GM21360 (cell line): ENCODE measurements at regions not wholly inside any gene's neighbourhood (a gene's known extent, or its start where the extent isn't known, plus 50 kb on each side); places are given as distances from the start of the nearest gene placed in this dataset.
"Not testable (repeated sequence)": the region's sequence is repeated elsewhere in the genome, so short reads cannot be mapped to it uniquely, and the experiment has no call there.

Source experiments
- ATAC-seq: cut with Tn5 transposase; IDR thresholded peaks from one replicate; pipeline ENCODE4 v1.9.1; 2021; ENCODE audit warnings: mild to moderate bottlenecking, moderate library complexity; ENCODE audit not compliant: unreplicated experiment

DNA sequence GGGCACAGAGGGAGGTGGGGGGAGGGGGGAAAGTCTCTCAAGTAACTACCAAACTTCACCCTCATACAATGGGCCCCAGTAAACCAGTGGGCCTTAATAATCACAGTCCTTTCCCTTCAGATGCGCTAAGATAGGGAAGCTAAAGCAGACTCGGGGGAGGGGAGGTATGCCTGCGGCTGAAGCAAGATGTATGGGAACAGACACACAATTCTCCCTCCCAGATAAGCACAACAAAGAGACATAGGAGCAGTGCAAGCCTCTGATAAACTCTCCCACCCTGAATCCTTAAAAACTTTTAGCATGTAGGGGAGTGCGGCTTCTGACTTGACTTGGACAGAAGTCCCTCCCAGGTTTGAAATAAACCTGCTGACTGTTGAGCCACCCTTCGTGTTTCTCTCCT, 54.7 kb downstream of the PROP1 start:
- not testable (repeated sequence) for ATAC-seq

DNA sequence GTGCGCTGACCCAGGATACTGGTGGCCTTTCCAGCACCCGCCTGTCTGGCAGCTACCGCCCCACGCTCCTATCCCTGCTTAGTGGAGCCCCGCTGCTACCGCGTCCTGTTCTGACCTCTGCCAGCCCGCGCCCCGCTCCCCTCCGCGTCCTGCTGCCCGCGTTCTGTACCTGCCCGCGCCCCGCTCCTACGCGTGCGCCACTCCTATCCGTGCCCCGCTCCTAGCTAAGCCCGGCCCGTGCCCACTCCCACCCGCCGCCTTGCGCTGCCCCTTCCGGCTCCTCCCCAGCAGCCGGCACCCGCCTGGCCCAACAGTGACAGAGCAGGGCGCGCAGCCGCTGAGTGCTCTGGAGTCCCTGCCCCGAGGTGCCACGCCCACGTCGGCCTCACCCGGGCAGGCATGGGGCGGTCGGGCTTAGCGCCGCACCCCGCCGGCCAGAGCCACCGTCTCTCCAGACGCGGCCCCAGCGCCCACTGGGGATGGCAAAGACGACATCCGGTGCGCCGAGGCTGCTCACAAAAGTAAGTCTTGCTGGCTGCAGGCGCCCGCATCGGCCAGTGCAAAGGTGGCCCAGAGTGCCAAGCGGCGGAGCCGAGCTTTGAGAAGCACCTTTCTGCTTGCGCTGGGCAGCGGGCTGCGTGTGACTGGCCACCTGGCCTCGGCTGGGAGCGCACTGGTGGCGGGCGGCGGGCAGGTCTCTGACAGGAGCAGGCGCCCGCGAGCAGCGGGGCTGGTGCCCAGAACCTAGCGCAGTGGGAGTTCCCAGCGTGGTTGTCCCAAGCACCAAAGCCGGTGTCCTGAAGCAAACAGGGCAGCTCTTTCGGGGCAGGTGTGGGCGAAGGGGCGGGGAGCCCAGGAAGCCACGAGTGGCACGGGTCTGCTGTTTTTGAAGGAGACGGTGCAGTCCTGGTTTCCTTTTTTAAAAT, 56.5 kb downstream of the PROP1 start:
- not testable (repeated sequence) for ATAC-seq

DNA sequence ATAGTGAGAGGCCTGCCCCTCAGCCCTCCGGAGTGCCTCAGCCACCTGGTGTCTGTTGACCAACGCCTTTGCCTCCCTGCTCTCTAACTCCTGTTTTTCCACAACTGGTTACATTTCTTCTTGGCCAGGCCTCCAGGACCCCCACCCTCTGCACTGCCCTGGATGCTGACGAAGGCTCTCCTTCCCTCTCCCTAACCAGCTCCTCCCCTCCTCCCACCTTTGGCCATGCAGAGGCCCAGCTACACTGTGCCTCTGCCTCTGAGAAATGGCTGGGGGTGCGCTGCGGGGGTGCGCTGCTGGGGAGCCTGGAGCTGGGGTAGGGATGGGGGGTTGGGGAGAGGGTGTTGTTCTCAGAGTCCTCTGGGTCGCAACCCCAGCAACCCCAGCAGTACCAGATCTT, 57.3 kb downstream of the PROP1 start:
- not testable (repeated sequence) for ATAC-seq

DNA sequence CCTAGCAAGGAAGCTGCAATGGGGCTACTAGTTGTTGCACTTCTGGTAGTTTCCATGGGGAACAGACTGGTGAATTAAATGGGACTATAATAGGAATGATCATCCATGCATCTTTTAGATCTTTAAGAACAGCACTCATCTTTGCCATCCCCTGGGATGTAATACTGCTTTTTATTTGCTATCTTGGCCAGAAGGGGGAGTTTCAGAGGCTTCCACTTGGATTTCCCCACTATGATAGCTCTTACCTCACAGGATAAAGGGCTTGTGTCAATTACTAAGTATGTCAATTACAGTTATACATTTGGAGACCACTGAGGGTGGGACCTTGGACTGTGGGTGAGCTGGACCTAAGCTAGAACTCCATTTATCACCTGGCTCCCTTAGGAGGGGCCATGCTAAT, 61.8 kb downstream of the PROP1 start:
- ATAC-seq, result not testable (repeated sequence)

DNA sequence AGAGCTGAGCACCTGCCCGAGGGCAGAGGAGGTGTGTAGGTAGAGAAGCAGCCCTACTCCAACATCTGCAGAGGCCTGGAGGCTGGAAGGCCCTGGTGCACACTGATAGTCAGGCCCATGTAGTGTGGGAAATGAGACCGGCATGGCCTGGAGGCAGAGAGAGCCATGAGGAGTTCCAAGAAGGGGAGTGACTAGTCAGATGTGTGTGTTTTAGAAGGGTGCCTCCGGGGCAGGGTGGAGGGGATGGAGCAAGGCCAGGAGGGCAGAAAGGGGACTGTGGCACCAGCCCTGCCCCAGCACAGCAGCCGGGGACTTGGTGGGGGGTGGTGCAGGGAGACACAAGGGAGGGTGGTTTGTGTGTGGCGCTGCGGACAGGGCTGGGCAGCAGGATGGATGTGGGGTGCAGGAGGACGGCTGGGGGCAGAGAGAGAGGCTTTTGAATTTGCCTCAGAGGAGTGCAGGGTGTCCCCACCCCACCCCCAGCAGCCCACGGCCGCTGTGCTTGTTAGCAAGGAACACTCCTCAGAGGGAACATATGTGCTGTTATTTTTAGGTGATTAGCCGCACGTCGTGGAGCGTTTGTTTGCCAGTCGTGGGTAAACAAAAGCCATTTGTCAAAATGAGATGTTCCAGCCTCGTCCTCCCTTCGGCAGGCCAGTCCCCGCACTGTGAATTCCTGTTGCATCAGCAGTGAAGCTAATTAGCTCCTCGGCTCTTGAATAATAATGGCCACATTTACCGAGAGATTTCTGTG, 65.6 kb downstream of the PROP1 start:
- not testable (repeated sequence) for ATAC-seq

DNA sequence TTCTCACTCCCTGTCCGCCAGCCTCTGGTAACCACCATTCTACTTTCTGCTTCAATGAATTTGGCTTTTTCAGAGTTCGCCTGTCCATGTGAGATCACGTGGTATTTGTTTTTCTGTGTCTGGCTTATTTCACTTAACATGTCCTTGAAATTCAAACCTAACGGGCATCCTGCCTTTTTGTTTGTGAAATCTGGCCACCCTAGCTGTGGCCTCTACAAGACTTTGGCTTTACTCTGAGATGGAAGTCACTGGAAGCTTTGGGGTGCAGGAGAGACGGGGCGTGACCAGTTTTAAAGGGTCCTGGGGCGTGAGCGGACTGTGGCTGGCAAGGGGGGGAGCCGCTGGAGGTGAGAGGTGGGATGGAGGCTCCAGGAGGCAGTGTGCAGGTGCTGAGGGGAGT, 66.4 kb downstream of the PROP1 start:
- not testable (repeated sequence) for ATAC-seq

DNA sequence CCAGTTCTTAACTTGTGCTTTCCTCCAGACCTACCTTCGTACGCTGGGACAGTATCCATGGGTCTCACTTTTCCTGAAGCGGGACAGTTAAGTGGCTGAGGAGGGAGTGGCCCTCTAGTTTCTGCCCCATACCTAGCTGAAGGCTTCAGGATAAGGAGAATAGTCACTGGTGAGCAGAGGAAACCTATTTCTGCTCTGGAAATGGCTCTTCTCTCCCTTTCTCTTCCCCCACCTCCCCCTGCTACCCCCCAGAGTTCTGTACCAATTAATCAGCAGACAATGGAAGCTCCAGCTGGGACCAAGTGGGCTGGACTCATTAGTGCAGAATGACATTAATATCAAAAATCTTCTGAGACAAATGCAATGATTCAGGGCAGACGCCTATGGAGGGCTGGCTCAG, 68.5 kb downstream of the PROP1 start:
- ATAC-seq, result not testable (repeated sequence)

DNA sequence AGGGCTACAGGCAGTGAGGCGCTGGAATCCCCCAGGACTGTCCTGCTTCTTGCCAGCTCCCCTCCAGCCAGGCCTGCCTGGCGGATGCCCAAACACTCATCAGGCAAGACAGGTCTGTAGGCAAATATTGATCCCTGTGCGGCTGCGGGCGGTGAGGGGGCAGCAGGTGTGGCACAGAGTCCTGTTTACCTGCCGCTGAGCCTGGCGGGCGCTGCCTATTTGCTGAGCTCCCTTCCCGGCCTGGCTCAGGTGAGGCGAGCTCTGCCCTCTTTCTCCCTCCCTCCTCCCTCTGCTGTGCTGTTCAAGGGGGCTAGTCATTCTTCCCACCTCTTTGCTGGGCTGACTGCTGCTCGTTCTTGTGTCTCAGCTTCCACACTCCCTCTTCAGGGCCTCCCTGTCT, 71.5 kb downstream of the PROP1 start:
- not testable (repeated sequence) for ATAC-seq

DNA sequence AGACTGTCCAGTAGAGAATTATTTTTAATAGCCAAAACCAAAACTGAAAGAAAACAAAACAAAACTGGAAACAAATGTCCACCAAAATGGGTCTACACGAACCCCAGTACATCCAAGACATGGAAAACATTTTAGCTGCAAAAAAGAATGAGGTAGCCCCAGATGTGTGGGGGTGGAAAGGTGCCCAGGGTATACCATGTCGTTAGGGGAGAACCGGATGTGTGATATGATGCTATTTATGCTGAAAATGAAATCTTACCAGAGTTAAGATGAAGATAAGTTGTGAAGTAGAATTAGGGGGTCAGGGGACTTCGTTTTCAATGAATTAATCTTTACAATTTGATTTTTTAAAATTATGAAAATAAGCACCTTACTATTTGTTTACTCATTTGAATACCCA, 72.2 kb downstream of the PROP1 start:
- ATAC-seq, result not testable (repeated sequence)

DNA sequence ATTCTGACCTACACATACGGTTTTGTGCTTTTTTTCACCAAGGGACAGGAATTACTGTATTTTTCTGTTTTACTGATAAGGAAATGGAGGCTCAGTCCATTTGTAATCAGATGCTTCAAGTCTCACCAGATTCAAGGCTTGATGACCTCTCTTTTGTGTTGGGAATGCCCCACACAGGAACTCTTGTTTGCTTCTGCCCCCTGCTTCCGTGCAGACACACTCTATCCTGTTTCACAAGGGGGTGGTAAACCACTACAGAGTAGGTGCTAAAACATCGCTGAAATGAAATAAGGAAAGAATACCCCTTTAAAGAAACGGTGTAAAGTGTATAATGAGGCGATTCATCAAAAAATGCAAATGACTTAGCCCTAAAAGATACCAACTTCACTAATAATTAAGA, 72.9 kb downstream of the PROP1 start:
- ATAC-seq, result not testable (repeated sequence)

DNA sequence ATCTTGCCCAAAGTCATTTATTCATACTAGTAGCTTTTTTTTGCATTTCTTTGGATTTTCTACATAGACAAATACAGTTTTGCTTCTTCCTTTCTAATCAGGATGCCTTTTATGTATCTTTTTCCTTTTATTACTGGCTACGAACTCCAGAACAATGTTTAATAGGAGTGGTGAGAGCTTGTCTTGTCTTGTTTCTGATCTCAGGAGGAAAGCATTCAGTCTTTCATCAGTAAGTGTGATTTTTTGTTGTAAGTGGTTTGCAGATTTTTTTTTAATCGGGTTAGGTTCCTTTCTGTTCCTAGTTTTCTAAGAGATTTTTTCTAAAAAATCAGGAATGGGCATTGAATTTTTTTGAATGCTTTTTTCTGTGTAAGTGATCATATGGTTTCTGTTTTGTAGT, 86.8 kb downstream of the PROP1 start:
- not testable (repeated sequence) for ATAC-seq

DNA sequence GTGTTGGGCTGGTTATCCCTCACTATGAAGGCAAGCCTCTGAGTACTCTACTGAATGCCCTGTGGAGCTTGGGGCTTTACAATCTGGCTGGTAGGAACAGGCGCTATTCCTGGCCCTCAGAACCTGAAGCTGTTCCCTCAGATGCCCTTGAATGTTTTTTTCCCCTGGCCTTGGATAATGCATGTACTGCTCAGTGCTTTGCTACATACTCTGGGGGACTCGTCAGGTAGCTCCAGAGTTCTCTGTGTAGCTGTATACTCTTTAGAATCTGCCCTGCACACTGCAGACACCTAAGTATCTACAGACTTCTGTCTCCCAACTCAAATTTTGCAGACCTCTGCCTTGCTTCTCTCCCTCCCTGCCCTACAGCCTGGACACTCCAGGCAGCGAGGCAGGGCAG, 93.2 kb downstream of the PROP1 start:
- not testable (repeated sequence) for ATAC-seq

DNA sequence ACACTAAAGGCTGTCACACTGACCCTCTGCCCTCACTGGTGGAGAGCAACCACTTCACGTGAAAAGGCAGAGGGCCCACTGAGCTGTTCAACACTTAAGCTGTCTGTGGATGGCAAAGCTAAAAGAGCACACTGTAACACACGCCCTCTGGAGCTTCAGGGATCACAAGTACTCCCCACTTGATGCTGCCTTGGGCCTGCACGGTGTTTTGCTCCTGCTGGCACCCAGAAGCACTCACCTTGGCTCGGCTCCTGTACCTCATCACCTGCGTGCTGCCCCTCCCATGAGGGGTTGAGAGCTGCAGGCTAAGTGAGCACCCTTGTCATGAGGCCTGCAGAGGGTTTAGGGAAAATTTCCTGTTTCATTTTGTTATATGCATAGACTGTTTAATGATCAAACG, 96.0 kb downstream of the PROP1 start:
- ATAC-seq, result not testable (repeated sequence)

DNA sequence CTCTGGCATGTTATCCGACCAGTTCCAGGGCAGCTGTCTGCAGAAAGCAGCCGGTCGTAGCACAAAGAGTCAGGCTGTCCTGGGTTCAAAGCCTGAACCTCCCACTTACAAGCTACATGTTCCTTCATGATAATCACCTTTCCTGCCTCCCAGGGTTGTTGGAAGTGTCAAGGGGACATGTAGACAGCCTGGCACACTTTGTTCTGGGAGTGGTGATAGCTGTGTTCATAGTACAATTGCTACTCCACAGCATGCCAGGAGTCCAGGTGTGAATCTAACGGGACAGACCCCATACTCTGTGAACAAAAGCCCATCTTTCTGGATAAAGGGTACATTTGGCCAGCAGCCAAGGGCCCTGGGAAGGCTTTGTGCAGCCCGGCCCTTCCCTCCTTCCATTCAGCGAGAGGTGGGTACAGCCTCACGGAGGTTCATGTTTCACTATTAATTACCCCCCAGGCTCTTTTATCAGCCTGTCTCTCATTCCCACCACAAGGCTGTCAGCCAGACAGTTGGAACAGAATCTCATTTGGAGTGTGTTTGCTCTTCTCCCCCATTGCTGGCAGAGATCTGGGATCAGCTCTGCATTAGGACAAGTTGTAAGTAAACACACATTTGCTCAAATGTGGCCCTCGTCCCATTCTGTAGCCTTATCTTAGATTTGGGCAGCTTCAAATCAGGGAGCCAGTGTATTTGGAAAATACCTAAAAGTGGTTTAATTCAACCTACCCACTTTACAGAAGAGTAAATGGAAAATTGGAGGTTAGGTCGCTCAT, 101.2 kb downstream of the PROP1 start:
- not testable (repeated sequence) for ATAC-seq

DNA sequence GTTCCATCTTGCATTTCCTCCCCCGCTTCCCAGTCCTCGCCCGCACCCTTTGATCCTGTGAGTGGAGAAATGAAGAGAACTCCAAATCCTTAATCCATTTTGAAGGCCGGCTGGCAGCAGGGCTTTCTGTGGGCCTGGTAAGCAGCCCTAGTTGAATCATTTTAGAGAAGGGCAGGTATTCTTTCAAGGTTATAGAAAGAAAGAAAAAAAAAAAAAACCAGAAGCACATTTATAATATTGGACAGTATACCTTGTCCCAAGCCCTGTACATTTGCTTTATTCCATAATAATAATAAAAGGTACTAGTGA, 103.7 kb downstream of the PROP1 start:
- ATAC-seq, result not testable (repeated sequence)

DNA sequence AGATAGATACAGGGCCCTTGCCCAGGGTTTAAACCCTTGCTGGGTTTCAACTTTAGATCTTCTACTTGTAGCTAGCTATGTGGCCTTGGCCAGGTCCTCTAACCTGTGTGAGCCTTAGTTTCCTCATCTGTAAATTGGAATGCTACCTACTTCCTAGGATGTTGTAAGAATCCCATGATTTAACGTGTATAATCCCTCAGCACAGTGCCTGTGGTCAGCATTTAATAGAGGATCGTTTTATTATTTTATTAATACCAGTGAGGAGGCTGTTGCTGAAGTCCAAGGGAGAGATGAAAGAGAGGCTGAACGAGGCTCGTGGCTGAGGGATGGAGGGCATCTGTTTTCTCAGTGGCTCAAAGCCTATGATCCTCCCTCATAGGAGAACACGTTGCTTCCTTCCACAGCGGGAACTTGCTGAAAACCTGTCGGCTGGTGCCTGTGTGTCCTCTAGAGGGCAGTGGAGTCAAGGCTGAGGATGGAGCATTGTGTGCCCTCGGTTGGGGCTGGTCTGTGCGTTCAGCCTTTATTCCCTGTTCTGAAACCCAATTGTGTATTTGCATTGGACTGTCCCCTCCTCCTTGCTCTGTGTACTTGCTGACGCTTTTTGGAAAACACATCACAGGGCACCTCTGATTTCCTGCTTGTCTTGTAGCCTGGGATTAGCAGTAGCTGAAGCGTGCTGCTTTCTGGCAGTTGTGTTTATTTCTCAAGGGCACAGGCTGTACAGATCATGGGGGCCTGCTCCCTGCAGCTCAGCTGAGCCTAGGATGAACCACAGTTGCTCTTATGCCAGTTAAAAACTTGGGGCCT, 104.3 kb downstream of the PROP1 start:
- ATAC-seq, result peak; percentile 84

DNA sequence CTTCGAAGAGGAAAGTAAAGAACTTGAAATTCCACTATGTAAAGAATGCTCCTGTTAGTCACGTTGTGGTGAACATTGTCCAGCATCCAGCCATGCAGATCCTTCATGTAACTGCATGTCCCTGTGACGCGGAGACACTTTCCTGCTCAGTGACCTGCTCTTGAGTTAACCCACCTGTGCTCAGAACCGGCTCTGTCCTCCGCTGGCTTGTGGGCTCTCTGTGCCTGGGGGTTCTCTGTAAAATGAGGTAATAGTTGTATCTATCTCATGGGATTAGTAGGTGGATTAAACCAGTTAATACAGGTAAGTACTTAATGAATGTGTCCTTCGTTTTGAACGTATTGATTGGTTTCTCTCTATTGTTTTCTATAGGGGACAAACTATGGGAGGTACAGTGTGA, 100.6 kb upstream of the FAM153A start:
- ATAC-seq, result not testable (repeated sequence)

DNA sequence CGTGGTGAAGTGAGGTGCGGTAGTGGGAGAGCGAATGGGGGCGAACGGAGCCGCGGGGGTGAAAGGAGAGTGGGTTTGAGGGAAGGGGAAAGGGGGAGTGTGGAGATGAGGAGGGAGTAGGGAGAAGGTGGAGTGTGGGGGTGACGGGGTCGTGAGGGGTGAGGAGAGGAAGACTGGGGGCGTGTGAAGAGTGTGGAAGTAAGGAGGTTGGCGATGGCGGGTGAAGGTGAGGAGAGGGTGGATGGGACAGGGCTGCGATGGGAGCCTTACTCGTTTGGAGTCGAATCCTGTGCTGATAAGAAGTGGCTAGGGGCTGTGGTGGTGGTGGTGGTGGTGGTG, 93.2 kb upstream of the FAM153A start:
- not testable (repeated sequence) for ATAC-seq

DNA sequence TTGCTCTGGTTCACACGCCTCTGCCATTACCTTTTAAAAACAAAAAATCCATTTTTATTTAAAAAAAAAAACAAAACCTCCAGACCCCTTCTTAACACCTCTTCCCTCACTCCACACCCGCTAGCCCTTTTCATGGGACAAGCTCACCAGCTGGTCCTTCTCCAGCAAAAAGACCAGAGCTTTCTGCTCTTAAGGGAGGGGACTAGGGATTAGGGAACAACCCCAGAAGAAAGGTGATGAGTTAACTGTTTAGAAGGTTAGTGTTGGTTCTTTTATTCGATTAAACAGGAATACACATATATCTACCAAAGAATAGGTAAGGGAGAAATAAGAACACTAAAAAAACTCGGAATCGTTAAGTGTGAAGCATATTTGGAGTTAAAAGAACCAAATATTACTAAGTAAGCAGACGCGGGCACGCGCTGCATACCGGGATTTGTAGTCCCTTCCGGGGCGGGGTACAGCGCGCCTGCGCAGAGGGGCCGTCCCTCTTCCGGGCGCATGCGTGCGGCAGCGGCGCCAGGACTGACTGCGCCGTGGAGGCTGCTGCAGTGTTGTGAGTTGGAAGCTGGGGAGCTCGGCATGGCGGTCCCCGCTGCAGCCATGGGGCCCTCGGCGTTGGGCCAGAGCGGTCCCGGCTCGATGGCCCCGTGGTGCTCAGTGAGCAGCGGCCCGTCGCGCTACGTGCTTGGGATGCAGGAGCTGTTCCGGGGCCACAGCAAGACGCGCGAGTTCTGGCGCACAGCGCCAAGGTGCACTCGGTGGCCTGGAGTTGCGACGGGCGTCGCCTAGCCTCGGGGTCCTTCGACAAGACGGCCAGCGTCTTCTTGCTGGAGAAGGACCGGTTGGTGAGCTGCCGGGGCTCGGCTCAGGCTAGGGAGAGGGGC, 92.6 kb upstream of the FAM153A start:
- peak; percentile 82 for ATAC-seq
